CD4-positive, alpha-beta T cell treated with Interferon alpha-2 for 1 hour (primary cell): ENCODE measurements at regions not wholly inside any gene's neighbourhood (a gene's known extent, or its start where the extent isn't known, plus 50 kb on each side); places are given as distances from the start of the nearest gene placed in this dataset.
A peak's percentile ranks its signal among the peaks of the same experiment; 100 is the strongest.
"Not testable (repeated sequence)": the region's sequence is repeated elsewhere in the genome, so short reads cannot be mapped to it uniquely, and the experiment has no call there.

Experiments used
- DNase-seq, 2 donors: peaks; one replicate each; pipeline ENCODE4 v3.0.0-alpha.2; 2020 to 2022

DNA sequence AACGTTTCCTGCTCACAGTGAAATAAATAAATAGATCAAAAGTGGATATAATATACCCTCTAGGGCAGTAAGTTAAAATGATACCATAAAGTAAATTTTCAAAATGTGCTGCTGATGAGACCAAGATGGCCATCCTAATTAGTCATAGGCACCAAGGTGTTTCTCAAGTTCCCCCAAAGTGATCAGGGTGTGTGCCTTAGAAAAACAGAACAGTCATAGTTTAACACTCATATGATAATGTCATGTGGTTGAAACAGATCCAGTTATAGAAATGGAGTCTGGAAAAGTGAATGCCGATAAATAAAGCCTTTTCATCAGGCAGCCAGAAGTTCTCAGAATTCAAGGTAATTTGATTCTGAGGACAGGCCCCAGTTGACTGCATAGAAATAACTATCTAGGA is 161.5 kb upstream of the CDKN2B start:
- DNase-seq, result no peak

DNA sequence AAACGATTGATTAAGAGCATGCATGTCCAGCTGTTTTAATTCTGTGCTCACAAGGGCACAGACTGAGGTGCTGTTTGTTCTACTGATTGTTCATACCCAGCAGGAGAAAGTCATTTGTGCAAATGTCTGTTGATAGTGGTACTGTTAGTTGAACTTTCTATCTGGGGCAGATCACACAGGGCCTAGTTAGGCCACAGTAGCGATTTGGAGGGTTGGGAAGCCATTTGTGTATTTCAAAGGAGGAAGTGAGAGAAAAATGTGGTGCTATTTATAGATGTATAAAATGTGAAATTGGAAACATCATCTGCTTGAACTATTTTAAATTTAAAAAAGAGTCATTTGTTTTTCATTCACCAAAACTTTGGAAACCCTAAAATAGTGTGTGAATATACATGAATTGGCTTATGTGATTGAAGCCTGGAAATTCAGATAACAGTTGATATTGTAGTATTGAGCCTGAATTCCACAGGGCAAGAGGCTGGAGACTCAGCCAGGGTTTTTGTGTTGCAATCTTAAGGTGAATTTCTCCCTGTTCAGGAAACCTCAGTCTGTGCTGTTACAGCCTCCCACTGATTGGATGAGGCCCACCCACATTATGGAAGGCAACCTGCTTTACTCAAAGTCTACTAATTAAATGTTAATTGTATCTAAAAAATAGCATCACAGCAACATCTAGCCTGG is 162.0 kb upstream of the CDKN2B start:
- DNase-seq, result no peak

DNA sequence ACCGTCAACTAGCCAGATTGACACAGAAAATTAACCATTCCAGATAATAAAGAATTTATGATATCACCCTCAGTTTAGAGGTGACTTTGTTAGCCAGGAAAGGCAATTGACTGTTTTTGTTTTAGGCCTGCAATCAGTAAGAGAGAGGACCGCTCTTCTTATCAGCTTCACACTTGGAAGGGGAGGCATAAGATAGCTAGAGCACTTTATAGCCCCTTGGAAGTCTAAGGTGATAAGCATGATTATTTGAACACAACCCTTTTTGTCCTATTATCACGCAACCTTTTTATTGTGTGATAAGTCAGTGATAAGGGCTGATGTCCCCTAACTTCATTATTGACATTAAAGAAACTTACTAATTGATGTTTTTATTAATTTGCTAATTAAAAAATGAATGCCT is 162.6 kb upstream of the CDKN2B start:
- DNase-seq, result no peak

DNA sequence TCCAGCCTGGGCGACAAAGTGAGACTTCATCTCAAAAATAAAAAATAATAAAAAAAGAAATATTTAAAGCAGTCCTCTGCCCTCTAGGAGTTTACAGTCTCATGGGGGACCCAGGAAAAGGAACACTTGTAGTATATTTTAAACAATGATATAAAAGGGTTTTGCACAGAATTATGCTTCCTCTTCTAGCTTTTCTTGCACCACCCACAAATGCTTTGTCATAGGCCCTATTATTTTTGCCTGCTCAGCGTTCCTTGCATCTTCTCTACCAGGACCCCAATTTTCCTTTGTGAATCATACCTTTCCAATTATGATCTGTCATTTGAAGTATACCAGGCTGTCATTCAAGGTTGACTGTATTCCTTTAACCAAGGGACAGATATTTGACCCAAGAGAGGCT is 164.8 kb upstream of the CDKN2B start:
- DNase-seq, result no peak

DNA sequence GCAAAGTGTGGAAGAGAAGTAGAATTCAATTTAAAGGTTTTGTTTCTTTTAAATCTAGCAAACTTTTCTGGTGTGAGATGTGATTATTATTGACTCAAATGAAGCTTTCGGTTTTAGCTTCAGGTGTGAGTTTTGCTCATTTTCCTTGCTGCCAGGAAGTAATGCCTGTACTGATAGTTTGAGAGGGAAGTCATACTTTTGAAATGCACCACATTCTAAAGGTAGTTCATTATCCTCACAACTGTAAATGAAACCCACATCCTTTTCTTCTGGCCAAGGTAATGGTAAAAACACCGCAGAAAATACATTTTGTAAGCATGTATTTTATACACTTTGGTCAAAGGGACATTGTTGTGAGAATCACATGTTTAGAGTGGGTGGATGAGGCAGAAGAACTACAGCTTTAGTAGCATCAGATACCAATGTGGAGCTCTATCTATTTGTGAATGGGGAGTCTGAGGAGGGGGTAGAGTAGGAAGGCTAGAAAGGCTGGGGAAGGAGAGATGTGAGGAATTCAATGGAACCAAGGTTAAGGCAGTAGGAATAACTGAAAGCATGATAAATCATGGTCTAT is 167.0 kb upstream of the CDKN2B start:
- DNase-seq, result peak in 1 of 2 donors; percentile 12

DNA sequence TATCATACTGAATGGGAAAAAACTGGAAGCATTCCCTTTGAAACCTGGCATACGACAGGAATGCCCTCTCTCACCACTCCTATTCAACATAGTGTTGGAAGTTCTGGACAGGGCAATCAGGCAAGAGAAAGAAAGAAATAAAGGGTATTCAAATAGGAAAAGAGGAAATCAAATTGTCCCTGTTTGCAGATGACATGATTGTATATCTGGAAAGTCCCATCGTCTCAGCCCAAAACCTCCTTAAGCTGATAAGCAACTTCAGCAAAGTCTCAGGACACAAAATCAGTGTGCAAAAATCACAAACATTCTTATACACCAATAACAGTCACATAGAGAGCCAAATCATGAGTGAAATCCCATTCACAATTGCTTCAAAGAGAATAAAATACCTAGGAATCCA is 171.9 kb upstream of the CDKN2B start:
- not testable (repeated sequence) for DNase-seq

DNA sequence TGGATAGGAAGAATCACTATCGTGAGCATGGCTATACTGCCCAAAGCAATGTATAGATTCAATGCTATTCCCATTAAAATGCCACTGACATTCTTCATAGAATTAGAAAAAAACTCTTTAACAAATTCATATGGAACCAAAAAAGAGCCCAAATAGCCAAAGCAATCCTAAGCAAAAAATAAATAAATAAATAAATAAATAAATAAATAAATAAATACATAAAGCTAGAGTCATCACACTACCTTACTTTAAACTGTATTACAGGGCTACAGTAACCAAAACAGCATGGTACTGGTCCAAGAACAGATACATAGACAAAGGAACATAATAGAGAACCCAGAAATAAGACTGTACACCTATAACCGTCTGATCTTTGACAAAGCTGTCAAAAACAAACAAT is 180.4 kb upstream of the CDKN2B start:
- no peak for DNase-seq

DNA sequence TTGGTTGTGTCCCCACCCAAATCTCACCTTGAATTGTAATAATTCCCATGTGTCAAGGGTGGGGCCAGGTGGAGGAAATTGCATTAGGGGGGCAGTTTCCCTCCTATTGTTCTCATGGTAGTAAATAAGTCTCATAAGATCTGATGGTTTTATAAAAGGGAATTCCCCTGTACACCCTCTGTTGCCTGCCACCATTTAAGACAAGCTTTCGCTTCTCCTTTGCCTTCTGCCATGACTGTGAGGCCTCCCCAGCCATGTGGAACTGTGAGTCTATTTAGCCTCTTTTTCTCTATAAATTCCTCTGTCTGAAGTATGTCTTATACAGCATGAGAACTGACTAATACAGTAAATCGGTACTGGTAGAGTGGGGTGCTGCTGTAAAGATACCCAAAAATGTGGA is 187.9 kb upstream of the CDKN2B start:
- DNase-seq, result peak in 1 of 2 donors; percentile 19

DNA sequence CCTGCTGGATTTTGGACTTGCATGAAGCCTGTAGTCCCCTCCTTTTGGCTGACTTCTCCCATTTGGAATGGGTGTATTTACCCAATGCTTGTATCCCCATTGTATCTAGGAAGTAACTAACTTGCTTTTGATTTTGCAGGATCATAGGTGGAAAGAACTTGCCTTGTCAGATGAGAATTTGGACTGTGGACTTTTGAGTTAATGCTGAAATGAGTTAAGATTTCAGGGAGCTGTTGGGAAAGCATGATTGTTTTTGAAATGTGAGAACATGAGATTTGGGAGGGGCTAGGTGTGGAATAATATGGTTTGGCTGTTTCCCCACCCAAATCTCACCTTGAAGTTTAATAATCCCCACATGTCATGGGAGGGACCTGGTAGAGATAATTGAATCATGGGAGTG is 189.6 kb upstream of the CDKN2B start:
- DNase-seq, result no peak

DNA sequence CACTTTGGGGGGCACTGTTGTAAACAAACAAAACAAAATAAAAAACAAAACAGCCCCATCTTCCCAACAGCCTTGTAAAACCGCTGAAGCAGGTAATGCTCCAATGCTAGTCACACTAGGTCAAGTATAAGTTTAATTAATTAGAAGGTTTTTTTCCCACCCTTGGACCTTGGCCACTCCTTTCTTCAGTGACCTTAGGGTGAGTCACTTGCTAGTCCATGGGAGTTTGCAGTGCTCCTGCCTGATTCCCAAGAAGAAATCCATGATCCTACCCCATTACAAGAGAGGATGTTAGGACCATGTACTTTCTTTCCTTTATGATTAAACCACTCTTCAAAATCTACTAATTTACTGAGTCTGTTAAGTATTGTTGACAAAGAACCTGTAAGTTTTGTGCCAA is 192.2 kb upstream of the CDKN2B start:
- DNase-seq, result no peak

DNA sequence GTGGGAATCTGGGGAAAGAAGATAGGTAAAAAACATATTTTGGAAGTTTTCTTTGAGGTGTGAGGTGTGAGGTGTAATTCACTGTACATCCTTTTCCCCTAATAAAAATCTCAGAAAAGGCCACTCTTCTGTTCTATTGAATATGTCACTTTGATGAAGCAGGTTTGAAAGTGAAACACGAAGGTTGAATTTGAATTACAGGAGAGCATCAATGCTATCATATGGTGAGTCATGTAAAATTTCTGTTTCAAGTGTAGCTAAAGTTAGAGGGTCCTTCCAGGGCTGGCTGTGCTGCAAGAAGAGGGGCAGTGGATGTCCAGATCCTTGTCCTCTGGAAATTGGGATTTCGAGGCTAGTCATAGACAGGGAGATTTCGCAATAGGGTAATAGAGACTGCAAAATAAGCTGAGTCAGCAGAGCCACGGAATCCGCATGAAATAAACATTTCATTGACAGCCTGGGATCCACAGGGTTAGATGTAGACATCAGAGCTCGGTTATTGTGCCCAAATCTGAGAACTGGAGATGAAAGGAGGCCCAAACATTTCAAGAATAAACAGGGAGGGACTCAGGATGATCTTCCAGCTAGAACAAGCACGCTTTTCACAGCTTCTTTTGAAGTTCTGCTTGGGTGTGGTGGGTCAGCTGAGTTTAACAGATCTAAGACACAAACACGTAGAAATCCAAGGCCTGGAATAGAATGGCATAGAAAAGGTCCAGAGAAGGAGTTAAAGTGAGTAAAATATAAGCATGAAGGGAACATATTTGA is 194.4 kb upstream of the CDKN2B start:
- no peak for DNase-seq

DNA sequence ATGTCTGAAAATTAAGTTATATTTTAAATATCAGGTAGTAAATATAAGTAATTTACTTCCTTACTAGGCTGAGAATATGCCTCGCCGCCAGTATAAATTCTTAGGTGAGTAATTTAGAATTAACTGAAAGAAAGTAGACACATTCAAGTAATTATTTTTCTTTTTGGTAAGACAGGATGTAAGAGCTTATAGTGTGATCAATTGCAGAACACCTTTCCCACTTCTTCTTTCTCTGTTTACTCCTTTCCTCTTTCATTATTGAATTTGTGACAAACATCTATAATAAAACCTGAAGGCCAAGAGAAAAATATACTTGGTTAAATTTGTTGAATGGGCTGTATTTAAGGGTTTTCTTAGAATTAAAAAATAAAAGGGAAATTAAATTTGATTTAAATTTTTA is 195.1 kb upstream of the CDKN2B start:
- no peak for DNase-seq

DNA sequence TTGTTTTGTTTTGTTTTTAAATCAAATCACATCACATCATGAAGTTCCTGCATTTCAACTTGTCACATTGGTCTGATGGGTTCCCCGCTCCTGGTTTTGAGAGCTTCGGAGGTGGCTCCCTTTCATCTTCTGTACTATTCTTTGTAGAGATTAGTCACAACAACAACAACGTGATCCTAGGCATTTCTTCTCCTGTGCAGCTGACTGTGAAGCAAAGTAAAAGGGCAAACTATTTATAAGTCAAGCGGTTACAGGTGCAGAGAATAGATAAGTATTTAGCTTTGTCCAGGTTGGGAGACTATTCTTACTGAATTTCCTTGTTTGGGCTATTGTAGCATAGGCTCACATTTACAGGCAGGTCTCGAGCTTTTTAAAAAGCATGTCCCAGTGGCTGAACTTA is 197.7 kb upstream of the CDKN2B start:
- no peak for DNase-seq

DNA sequence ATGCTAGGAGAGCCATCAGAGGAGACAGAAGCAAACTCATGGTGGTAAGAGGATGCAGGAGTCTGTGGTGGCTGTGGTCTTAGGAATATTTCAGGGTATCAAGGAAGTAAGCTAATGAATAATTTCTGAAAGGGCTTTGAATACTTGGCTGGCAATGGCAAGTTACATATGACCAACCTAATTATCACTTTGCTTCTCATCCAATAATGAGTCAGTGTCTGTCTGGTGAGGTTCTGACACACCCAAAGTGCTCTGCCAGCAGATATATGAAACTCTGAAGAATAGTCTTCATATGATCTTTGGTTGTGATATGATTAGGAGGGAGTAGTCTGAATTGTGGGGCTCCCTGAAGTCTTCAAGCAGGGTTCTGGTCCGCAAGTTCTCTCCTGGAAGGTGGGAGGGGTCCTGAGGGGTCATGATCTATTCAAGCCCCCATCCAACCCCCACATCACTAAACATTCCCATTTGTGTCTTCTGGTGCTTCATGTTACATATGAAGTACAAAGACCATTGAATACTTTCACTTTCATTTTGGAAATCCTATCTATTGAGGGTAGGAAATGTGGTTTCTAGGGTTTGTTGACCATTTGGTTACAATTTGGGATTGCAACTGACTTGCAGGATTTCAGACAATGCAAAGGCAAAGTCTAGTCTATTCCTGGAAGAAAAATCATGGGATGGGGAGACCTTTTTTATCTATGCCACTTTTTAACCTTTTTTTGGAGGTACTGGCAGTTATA is 199.9 kb upstream of the CDKN2B start:
- peak in 1 of 2 donors; percentile 5 for DNase-seq

DNA sequence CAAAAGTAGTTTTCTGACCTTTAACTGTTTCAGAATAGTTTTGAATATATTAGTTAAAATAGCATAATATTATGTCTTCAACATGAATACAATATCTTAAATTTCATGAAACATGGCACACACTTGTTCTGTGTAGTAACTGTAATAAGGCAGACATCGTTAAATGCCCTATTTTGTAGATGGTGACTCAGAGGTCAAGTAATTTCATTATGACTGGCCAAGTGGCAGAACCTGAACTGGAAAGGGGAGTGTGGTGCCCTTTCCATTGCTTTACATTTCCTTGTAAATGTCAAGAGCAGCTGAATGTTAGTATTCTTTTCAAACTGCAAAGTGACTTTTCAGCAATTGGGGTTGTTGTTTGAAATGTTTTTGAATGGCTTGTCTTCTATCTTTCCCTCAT is 201.2 kb upstream of the CDKN2B start:
- DNase-seq, result no peak

DNA sequence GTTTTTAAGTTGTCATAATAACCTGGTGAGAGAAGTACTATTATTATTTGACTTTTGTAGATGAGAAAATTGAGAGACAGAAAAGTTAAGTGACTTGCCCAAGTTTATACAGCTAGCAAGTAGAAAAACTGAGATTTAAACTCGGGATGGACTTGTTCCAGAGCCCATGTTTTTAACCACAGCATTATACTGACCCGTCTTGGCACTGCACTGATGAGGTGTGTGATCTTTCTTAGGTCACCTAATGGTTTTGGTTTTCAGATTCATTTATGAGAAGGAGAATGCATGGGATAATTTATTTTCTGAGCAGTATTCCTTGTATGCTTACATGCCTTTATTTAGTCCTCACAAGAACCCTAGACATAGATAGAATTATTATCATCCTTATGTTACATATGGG is 201.8 kb upstream of the CDKN2B start:
- no peak for DNase-seq

DNA sequence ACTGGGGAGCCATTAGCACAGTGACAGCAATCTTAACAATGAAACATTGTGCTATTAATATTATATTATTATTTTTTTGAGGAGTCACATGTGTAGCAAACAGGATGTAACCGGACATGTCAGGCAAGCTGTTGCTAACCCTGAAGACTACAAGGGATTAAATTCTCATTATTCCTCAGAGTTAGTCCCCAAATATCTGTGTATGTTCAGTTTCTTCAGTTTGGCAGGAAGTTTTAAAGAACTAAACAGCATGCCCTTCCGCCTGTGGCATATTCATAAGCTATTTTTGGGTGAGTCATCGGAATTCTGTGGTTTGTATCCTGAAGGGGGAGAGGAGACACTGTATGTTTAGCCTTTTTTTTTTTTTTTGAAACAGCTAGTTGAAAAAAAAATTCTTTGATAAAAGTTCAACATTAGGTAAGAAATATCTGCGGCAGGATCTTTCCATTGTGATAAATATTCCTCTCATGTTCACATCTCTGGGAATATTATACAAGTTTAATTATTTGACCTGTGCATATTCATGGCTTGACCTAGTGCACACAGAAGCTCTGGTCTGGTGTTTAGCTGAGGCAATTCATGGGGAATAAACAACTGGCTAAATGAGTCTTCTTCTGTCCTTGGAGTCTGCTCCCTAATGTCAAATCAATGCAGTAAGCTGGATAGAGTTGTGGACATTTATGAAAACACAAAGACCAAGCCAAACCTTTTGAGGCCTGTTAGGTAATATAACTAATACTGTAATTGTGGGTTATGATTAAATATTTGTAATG is 202.7 kb upstream of the CDKN2B start:
- no peak for DNase-seq

DNA sequence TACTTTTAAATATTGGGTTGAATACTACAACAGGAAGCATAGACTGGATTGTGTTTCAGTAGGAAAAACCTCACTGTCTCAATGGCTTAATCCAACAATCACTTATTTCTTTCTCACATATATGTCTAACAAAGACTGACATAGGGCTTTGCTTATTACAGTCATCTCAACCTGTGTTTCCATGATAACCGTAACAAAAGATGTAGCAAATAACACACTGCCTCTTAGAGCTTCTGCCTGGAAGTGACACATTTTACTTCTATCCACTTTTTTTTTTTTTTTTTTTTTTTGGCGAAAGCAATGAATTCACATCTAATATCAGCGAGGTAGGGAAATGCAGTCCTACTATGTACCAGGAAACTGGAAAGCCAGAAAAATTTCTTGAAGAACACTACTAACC is 204.9 kb upstream of the CDKN2B start:
- DNase-seq, result no peak

DNA sequence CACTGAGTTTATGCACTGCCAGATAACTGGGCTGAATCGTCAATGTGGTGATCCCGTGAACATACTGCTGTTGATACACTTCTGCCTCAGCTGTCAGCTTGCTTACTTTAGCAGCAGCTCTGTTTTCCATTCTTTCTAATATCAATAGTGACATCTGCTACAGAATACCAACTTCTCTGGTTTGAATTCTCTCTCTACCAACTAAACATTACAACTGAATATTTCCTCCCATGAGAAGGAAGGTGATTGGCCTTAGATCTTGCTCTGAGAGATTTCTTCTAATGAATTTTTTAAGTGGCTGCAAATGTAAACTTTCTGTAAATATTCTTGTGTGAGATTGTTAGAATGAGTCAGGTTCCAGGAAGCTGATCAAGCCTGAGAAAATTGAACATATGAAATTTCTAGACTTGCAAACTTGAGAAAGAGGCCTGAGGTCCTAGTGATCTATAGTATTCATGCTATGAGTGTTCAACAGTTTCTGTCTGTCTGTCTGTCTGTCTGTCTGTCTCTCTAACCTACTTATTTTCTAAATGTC is 205.5 kb upstream of the CDKN2B start:
- DNase-seq, result no peak

DNA sequence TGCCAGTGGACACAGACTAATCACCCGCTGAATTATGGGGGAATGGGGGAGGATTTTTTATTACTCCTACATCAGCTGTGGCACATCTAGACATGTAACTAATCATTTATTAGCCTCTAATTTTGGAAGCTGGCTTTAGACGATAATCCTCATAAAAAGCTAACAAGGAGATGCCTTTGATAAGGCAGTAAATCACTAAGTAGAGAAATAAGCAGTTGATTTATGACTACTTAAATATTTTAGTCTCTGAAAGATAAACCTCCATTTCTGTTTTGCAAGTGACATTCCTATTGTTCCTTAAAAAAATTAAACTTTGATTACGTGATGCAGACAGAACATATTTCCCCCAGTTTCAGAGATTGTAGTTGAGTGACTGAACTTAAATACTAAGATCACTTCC is 206.4 kb upstream of the CDKN2B start:
- no peak for DNase-seq

DNA sequence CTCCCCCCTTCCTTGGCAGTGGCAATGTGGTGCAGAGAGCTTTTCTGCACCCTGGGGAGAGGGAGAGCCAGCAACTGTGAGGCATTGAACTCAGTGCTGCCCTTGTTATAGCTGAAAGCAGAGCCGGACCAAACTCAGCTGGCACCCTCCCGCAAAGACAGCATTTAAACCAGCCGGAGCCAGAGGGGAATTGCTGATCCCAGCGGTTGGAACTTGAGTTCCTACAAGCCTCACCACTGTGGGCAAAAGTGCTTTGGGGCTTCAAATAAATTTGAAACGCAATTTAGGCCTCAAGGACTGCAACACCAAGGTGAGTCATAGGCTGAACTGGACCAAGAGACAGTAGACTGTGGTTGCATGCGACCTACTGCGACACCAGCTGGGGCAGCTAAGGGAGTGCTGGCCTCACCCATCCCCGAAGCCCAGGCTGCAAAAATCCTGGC is 207.6 kb upstream of the CDKN2B start:
- DNase-seq, result no peak

DNA sequence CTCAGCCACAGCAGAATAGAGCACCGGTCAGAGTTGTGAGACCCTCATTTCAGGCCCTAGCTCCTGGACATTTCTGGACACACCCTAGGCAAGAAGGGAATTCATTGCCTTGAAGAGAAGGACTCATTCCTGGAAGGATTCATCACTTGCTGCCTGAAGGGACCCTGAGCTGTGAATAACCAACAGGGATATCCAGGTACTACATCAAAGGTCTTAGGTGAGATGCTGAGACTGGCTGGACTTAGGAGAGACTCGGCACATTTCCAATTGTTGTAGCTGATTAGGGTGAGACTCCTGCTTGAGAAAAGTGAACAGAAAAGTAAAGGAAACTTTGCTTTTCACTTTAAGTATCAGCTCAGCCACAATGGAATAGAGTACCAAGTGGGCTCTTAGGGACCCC is 208.1 kb upstream of the CDKN2B start:
- no peak for DNase-seq

DNA sequence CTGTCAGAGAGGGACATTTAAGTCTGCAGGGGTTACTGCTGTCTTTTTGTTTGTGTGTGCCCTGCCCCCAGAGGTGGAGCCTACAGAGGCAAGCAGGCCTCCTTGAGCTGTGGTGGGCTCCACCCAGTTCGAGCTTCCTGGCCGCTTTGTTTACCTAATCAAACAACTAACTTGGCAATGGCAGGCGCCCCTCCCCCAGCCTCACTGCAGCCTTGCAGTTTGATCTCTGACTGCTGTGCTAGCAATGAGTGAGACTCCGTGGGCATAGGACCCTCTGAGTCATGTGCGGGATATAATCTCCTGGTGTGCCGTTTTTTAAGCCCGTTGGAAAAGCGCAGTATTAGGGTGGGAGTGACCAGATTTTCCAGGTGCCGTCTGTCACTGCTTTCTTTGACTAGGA is 216.8 kb upstream of the CDKN2B start:
- DNase-seq, result not testable (repeated sequence)
